WTC11 (cell line): ENCODE measurements at regions not wholly inside any gene's neighbourhood (a gene's known extent, or its start where the extent isn't known, plus 50 kb on each side); places are given as distances from the start of the nearest gene placed in this dataset.

Experiments
- ATAC-seq: fragments of 200-7000 bp; cut with Tn5 transposase; 2 replicates; pipeline ENCODE4 v1.10.0; 2021; ENCODE audit warnings: mild to moderate bottlenecking, moderate library complexity
- CTCF ChIA-PET: fragments of 300-600 bp; sonication (Branson Sonifier 250); formaldehyde crosslinking; loops from one replicate; lab custom pipeline; 2021; ENCODE audit warnings: antibody characterized with exemption; lab: Charles Lee
- POLR2A ChIA-PET: fragments of 350-600 bp; sonication (Branson Sonifier 250); formaldehyde crosslinking; loops from one replicate; lab custom pipeline; 2021; ENCODE audit warnings: antibody characterized with exemption; lab: Charles Lee
- DNase-seq: peaks from one replicate; pipeline ENCODE4 v3.0.0; 2021; ENCODE audit warnings: low spot score
- H3K27ac Mint-ChIP-seq: 2 replicates; pipeline ENCODE4 v1.8.0; 2021; ENCODE audit warnings: mixed read lengths
- H3K27me3 Mint-ChIP-seq: 2 replicates; pipeline ENCODE4 v1.8.0; 2021; ENCODE audit warnings: low read depth, mild to moderate bottlenecking, moderate library complexity, mixed read lengths
- H3K36me3 Mint-ChIP-seq: 2 replicates; pipeline ENCODE4 v1.8.0; 2021; ENCODE audit warnings: mixed read lengths
- H3K4me1 Mint-ChIP-seq: 2 replicates; pipeline ENCODE4 v1.8.0; 2022; ENCODE audit warnings: mixed read lengths
- H3K4me3 Mint-ChIP-seq: 2 replicates; pipeline ENCODE4 v1.8.0; 2021; ENCODE audit warnings: mild to moderate bottlenecking, moderate library complexity, mixed read lengths
- H3K9me3 Mint-ChIP-seq: 2 replicates; pipeline ENCODE4 v1.8.0; 2021; ENCODE audit warnings: mixed read lengths
- CDX4 ChIP-seq: fragments of 250-450 bp; sonication (Bioruptor Pico); IDR thresholded peaks from 2 replicates; pipeline ENCODE4 v1.9.0; 2021; ENCODE audit warnings: moderate library complexity, mild to moderate bottlenecking, inconsistent platforms, borderline replicate concordance
- E2F4 ChIP-seq: sonication (generic); formaldehyde crosslinking; IDR thresholded peaks from 2 replicates; pipeline ENCODE4 v1.8.1; 2022; ENCODE audit warnings: low read depth, mild to moderate bottlenecking, moderate library complexity, missing genetic modification reagents, borderline replicate concordance
- HMGA2 ChIP-seq: fragments of 250-450 bp; sonication (Bioruptor Pico); IDR thresholded peaks from 2 replicates; pipeline ENCODE4 v1.4.0; 2021; ENCODE audit warnings: mild to moderate bottlenecking, moderate library complexity
- IRF1 ChIP-seq: sonication (generic); formaldehyde crosslinking; IDR thresholded peaks from 2 replicates; pipeline ENCODE4 v1.8.0; 2023; ENCODE audit warnings: missing genetic modification reagents
- NFYB ChIP-seq: sonication (generic); formaldehyde crosslinking; conservative IDR thresholded peaks from 2 replicates; pipeline ENCODE4 v1.8.0; 2022; ENCODE audit warnings: low read depth, missing genetic modification reagents
- NR2C2 ChIP-seq: sonication (generic); formaldehyde crosslinking; IDR thresholded peaks from 2 replicates; pipeline ENCODE4 v1.8.0; 2022; ENCODE audit warnings: mild to moderate bottlenecking, missing genetic modification reagents
- RORB ChIP-seq: fragments of 250-450 bp; sonication (Bioruptor Pico); IDR thresholded peaks from 2 replicates; pipeline ENCODE4 v1.9.0; 2021; ENCODE audit warnings: mild to moderate bottlenecking
- SMAD3 ChIP-seq: sonication (generic); formaldehyde crosslinking; IDR thresholded peaks from 2 replicates; pipeline ENCODE4 v1.8.0; 2022; ENCODE audit warnings: missing genetic modification reagents, mild to moderate bottlenecking, borderline replicate concordance
- SMAD4 ChIP-seq: sonication (generic); formaldehyde crosslinking; IDR thresholded peaks from 2 replicates; pipeline ENCODE4 v1.8.0; 2022; ENCODE audit warnings: mild to moderate bottlenecking, missing genetic modification reagents
- SP1 ChIP-seq: sonication (generic); formaldehyde crosslinking; conservative IDR thresholded peaks from 2 replicates; pipeline ENCODE4 v1.8.1; 2022; ENCODE audit warnings: missing genetic modification reagents
- STAT6 ChIP-seq: sonication (generic); formaldehyde crosslinking; conservative IDR thresholded peaks from 2 replicates; pipeline ENCODE4 v1.8.1; 2023; ENCODE audit warnings: mild to moderate bottlenecking, low read depth, missing genetic modification reagents, moderate library complexity
- TEAD4 ChIP-seq: sonication (generic); formaldehyde crosslinking; IDR thresholded peaks from 2 replicates; pipeline ENCODE4 v1.8.0; 2022; ENCODE audit warnings: mild to moderate bottlenecking, missing genetic modification reagents
- ZBTB21 ChIP-seq: sonication (generic); formaldehyde crosslinking; IDR thresholded peaks from 2 replicates; pipeline ENCODE4 v1.8.1; 2023; ENCODE audit warnings: mild to moderate bottlenecking, missing genetic modification reagents, borderline replicate concordance
- ZNF263 ChIP-seq: sonication (generic); formaldehyde crosslinking; IDR thresholded peaks from 2 replicates; pipeline ENCODE4 v1.8.1; 2022; ENCODE audit warnings: low read depth, mild to moderate bottlenecking, moderate library complexity, missing genetic modification reagents
- ZNF317 ChIP-seq: sonication (generic); formaldehyde crosslinking; IDR thresholded peaks from 2 replicates; pipeline ENCODE4 v1.8.1; 2023; ENCODE audit warnings: low read depth, mild to moderate bottlenecking, moderate library complexity, missing genetic modification reagents, borderline replicate concordance
- ZNF396 ChIP-seq: fragments of 250-450 bp; sonication (Bioruptor Pico); IDR thresholded peaks from 2 replicates; pipeline ENCODE4 v1.8.0; 2021; ENCODE audit warnings: mild to moderate bottlenecking, moderate library complexity, borderline replicate concordance
- ZNF416 ChIP-seq: fragments of 250-450 bp; sonication (Bioruptor Pico); IDR thresholded peaks from 2 replicates; pipeline ENCODE4 v1.9.0; 2021; ENCODE audit warnings: mild to moderate bottlenecking, inconsistent platforms
- ZNF512 ChIP-seq: sonication (generic); formaldehyde crosslinking; IDR thresholded peaks from 2 replicates; pipeline ENCODE4 v1.8.1; 2022; ENCODE audit warnings: missing genetic modification reagents, borderline replicate concordance
- TF ChIP-seq, protein P1 (sequence below): sonication (generic); formaldehyde crosslinking; IDR thresholded peaks from 2 replicates; pipeline ENCODE4 v1.8.0; 2022; ENCODE audit warnings: mild to moderate bottlenecking, missing genetic modification reagents
- TF ChIP-seq, protein P2 (sequence below): fragments of 250-450 bp; sonication (Bioruptor Pico); IDR thresholded peaks from 2 replicates; pipeline ENCODE4 v1.9.0; 2021; ENCODE audit warnings: mild to moderate bottlenecking

DNA sequence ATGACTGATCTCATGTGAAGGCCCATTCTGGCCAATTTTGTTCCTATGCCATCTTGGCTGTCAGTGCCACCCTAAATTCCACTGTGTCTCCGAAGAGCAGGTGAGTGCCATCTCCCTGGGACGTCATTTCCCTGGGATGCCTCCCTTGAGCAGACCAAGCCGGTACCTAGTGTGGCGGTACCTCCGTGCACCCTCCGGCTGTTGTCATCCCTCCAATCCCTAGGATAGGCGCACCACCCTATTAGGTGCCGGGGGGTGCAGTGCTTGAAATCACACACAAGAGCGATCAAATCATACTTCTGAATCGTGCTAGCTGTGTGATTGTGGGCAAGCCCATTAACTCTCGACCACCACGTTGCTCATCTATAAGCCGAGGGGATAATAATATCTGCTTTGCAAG lies 81.8 kb upstream of the GLI2 start:
- peaks cover 46% of the 10 kb centered on the region for H3K9me3 Mint-ChIP-seq
- no peak for DNase-seq
- ChIA-PET CTCF (interaction anchor here (0.6 to 1.3 kb wide), 5 partner anchors 15 to 477 kb away, joined by 3 to 5 read pairs (median 4); no protein-coding TSS in a partner anchor), POLR2A (no interaction called here)
- H3K27ac Mint-ChIP-seq: no peak overlapping the region
- TF ChIP-seq SMAD4 (CRISPR knock-in tag) (no peak), ZNF263 (CRISPR knock-in tag) (no peak), NFYB (no peak), STAT6 (CRISPR knock-in tag) (no peak), SP1 (CRISPR knock-in tag) (no peak), E2F4 (CRISPR knock-in tag) (no peak), ZBTB21 (CRISPR knock-in tag) (no peak), SMAD3 (CRISPR knock-in tag) (no peak), ZNF317 (CRISPR knock-in tag) (no peak), RORB (CRISPR knock-in tag) (no peak), CDX4 (no peak), ZNF416 (no peak), IRF1 (CRISPR knock-in tag) (no peak), HMGA2 (CRISPR knock-in tag) (no peak)
- no peak for ATAC-seq
- H3K4me3 Mint-ChIP-seq: no peak overlapping the region
- peaks cover 18% of the 10 kb centered on the region for H3K36me3 Mint-ChIP-seq
- peaks cover 67% of the 10 kb centered on the region for H3K27me3 Mint-ChIP-seq
- peaks cover 6% of the 10 kb centered on the region; the same call in 1 of the 2 replicates for H3K4me1 Mint-ChIP-seq

DNA sequence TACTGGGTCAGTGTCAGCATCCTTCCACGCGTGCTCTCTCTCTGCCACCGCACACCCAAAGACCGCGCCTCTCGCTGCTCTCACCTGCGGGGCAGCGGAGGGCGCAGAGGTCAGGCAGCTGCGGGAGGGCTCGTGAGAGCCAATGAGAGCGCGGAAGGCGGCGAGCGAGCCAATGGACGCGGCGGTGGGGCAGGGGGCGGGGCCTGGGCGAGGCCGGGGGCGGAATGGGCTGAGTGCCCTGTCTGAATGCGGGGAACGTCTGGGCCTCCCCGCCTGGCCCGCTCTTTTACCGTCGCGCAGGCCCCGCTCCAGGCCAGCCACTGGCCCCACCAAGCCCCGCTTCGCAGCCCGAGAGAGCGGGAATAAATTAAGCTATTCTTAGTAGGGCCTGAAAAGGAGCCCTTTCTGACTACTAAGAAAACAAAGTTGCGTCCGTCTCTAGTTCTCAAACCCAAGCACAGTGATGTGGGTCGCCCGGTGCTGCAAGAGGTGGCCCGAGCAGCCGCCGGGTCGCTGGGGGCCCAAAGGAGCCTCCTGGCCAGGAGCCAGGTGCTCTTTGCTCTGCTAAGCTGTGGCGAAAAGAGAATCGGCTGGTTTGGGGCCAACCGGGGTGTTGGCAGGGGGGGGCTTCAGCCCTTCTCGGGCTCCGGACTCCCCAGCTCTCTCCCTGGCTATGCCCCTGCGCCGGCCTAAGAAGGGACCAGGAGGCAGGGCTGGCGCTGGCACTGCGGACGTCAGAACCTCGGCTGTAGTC lies 81.1 kb upstream of the GLI2 start:
- Mint-ChIP-seq H3K36me3 (peaks cover 13% of the 10 kb centered on the region), H3K27me3 (peaks cover 68% of the 10 kb centered on the region), H3K4me3 (peak overlapping the region; percentile 26; the same call in 1 of the 2 replicates), H3K4me1 (peaks cover 6% of the 10 kb centered on the region; the same call in 1 of the 2 replicates), H3K9me3 (peaks cover 40% of the 10 kb centered on the region), H3K27ac (no peak overlapping the region)
- peak; percentile 81 for DNase-seq
- POLR2A ChIA-PET: no interaction called here
- CTCF ChIA-PET: interaction anchor here (0.6 to 1.3 kb wide), 6 partner anchors 15 to 478 kb away, joined by 3 to 5 read pairs (median 4); no protein-coding TSS in a partner anchor
- TF ChIP-seq TEAD4 (CRISPR knock-in tag) (no peak), ZNF512 (CRISPR knock-in tag) (no peak), NFYB (peak; percentile 56), ZNF396 (CRISPR knock-in tag) (no peak), NR2C2 (CRISPR knock-in tag) (no peak)
- TF ChIP-seq, protein P1, sequence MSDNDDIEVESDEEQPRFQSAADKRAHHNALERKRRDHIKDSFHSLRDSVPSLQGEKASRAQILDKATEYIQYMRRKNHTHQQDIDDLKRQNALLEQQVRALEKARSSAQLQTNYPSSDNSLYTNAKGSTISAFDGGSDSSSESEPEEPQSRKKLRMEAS: 0 out of 2 replicates have a peak, but pooled peaks have one; percentile 30
- TF ChIP-seq, protein P2, sequence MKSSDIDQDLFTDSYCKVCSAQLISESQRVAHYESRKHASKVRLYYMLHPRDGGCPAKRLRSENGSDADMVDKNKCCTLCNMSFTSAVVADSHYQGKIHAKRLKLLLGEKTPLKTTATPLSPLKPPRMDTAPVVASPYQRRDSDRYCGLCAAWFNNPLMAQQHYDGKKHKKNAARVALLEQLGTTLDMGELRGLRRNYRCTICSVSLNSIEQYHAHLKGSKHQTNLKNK (CRISPR knock-in tag): no peak
- ATAC-seq: peak; percentile 97
